Neural crest cell (in vitro differentiated cells): ENCODE measurements at regions not wholly inside any gene's neighbourhood (a gene's known extent, or its start where the extent isn't known, plus 50 kb on each side); places are given as distances from the start of the nearest gene placed in this dataset.

Experiments
- DNase-seq: peaks from one replicate; pipeline ENCODE4 v3.0.0; 2021; ENCODE audit warnings: low read depth, mixed read lengths, low spot score
- H3K27ac Mint-ChIP-seq: one replicate; pipeline ENCODE4 v1.8.0; 2021; ENCODE audit warnings: mild to moderate bottlenecking, mixed read lengths; ENCODE audit not compliant: unreplicated experiment
- H3K27me3 Mint-ChIP-seq: 2 replicates; pipeline ENCODE4 v1.8.0; 2021; ENCODE audit warnings: low read depth, mild to moderate bottlenecking, mixed read lengths
- H3K36me3 Mint-ChIP-seq: 2 replicates; pipeline ENCODE4 v1.8.0; 2021; ENCODE audit warnings: low read depth, mild to moderate bottlenecking, mixed read lengths
- H3K4me1 Mint-ChIP-seq: 2 replicates; pipeline ENCODE4 v1.8.0; 2021; ENCODE audit warnings: mixed read lengths
- H3K4me3 Mint-ChIP-seq: one replicate; pipeline ENCODE4 v1.8.0; 2021; ENCODE audit warnings: mild to moderate bottlenecking, mixed read lengths
- H3K9me3 Mint-ChIP-seq: 2 replicates; pipeline ENCODE4 v1.8.0; 2021; ENCODE audit warnings: mixed read lengths
- TF ChIP-seq, protein P1 (sequence below): fragments of 200-600 bp; sonication (generic); conservative IDR thresholded peaks from 2 replicates; pipeline ENCODE4 v1.5.0; 2021; ENCODE audit warnings: antibody characterized with exemption, mild to moderate bottlenecking

DNA sequence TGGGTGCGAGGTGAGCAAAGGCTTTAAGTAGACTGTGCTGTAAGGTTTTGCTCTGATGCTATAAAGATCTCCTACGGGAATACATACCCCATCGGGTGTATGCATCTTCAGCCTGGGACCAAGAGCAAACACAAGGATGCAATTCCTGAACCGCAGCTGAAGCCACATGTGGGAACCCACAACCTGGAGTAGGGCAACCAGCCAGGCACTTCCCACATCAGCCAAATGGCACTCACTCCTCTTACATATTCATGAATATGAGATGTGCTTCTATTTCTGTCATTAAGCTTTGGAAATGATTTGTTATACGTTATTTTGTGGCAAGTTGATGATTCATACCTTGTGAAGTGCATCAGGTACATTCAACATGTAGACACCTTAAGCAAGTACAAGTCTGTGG is 619.2 kb downstream of the C6orf118 start:
- TF ChIP-seq, protein P1, sequence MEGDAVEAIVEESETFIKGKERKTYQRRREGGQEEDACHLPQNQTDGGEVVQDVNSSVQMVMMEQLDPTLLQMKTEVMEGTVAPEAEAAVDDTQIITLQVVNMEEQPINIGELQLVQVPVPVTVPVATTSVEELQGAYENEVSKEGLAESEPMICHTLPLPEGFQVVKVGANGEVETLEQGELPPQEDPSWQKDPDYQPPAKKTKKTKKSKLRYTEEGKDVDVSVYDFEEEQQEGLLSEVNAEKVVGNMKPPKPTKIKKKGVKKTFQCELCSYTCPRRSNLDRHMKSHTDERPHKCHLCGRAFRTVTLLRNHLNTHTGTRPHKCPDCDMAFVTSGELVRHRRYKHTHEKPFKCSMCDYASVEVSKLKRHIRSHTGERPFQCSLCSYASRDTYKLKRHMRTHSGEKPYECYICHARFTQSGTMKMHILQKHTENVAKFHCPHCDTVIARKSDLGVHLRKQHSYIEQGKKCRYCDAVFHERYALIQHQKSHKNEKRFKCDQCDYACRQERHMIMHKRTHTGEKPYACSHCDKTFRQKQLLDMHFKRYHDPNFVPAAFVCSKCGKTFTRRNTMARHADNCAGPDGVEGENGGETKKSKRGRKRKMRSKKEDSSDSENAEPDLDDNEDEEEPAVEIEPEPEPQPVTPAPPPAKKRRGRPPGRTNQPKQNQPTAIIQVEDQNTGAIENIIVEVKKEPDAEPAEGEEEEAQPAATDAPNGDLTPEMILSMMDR = no peak
- DNase-seq = no peak
- H3K36me3 Mint-ChIP-seq = no peaks in the 10 kb centered on the region
- no peak overlapping the region for H3K27ac Mint-ChIP-seq
- no peaks in the 10 kb centered on the region for H3K27me3 Mint-ChIP-seq
- peaks cover 50% of the 10 kb centered on the region for H3K4me1 Mint-ChIP-seq
- H3K4me3 Mint-ChIP-seq = no peak overlapping the region
- H3K9me3 Mint-ChIP-seq = peaks cover 2% of the 10 kb centered on the region

DNA sequence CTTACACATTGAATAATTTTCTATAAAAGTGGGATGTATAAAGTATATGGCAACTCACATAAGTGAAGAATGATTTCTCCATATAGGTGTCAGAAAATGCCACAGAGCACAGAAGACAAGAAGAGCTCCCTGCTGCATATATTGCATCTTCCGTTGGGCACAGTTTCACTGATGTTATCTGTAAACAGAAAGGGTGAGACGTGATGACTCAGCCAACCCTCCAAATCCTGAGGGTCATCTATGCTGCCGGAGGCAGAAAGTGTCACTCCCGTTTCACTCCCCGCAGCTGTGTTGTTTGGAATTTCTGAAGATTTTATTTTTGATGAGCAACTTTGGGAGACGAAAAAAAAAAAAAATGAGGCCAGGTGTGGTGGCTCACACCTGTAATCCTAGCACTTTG is 644.1 kb downstream of the C6orf118 start:
- Mint-ChIP-seq H3K36me3 (no peaks in the 10 kb centered on the region), H3K4me1 (no peaks in the 10 kb centered on the region), H3K27ac (no peak overlapping the region), H3K27me3 (no peaks in the 10 kb centered on the region), H3K9me3 (peaks cover 6% of the 10 kb centered on the region), H3K4me3 (no peak overlapping the region)
- no peak for DNase-seq
- TF ChIP-seq, protein P1 = no peak

DNA sequence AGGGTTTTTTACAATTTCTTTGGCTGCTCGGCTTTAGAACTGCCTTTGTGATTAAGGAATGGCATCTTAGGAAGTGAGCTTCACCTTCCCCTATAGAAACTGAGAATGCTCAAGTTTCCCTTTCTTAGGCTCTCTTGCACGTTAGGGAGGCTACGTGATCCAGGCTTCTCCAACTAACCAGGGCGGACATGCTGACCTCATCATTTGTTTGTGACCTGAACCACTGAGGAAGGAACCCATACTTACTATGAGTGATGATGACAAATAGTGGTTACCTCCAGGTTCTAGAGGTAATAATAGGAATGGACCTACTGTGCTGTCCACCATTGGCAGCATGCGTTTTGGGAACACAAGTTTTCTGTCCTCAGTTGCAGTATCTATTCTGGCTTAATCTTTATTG is 645.8 kb downstream of the C6orf118 start:
- no peak overlapping the region for H3K4me3 Mint-ChIP-seq
- H3K27ac Mint-ChIP-seq = peak overlapping the region; percentile 59
- H3K4me1 Mint-ChIP-seq = peaks cover 4% of the 10 kb centered on the region
- DNase-seq = no peak
- H3K9me3 Mint-ChIP-seq = peaks cover 6% of the 10 kb centered on the region
- no peaks in the 10 kb centered on the region for H3K36me3 Mint-ChIP-seq
- no peaks in the 10 kb centered on the region for H3K27me3 Mint-ChIP-seq
- TF ChIP-seq, protein P1 = no peak

- H3K4me1 Mint-ChIP-seq = peaks cover 4% of the 10 kb centered on the region
- no peak for DNase-seq
- H3K27ac Mint-ChIP-seq = no peak overlapping the region
- H3K27me3 Mint-ChIP-seq = no peaks in the 10 kb centered on the region
- no peak overlapping the region for H3K4me3 Mint-ChIP-seq
- H3K36me3 Mint-ChIP-seq = no peaks in the 10 kb centered on the region
- TF ChIP-seq, protein P1 = no peak
- peaks cover 2% of the 10 kb centered on the region for H3K9me3 Mint-ChIP-seq
Measured at GRCh38 chr6:164661716-164662115, 647.7 kb downstream of the C6orf118 start.

DNA sequence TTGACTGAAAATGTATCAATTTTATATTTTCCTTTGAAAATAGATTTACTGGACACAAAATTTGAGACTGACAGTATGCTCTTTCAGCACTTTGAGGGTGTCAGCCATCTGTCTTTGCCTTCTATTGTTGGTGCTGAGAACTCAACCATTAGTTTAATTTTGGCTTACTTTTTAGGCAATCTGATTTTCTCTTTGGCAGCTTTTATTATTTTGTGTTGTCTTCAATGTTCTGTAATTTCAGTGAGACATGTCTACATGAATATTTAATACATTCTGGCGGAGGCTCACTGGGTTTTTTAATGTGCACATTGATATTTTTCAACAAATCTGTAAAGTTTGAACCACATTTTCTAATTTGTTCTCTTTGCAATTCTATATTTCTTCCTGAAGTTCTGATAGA is 648.6 kb downstream of the C6orf118 start:
- no peak for DNase-seq
- Mint-ChIP-seq H3K27me3 (no peaks in the 10 kb centered on the region), H3K27ac (no peak overlapping the region), H3K36me3 (no peaks in the 10 kb centered on the region), H3K9me3 (peaks cover 2% of the 10 kb centered on the region), H3K4me3 (no peak overlapping the region), H3K4me1 (peaks cover 4% of the 10 kb centered on the region)
- TF ChIP-seq, protein P1 = no peak

DNA sequence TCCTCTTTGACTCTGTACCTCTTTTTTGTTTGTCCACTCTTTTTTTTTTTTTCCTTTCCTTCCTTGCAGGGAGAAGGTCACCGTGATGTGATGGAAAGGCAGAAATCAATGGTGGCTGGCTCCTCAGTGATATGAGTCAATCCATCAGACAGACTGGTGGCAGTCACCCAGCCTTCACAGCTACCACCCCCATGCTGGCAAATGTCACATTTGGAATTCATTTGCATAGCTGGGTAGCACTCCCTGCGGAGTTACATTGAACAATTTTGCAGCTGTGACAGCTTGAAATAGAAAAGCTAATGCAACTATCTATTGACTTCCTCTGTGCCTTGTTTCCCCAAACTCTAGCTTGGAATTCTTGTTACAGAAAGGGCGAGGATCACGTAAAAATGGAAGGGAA is 668.4 kb downstream of the C6orf118 start:
- Mint-ChIP-seq H3K9me3 (peaks cover 13% of the 10 kb centered on the region), H3K36me3 (peaks cover 8% of the 10 kb centered on the region), H3K4me1 (peaks cover 13% of the 10 kb centered on the region), H3K4me3 (no peak overlapping the region), H3K27me3 (no peaks in the 10 kb centered on the region), H3K27ac (peak overlapping the region; percentile 35)
- DNase-seq = no peak
- TF ChIP-seq, protein P1 = no peak
